NB4 (cell line): ENCODE measurements at regions not wholly inside any gene's neighbourhood (a gene's known extent, or its start where the extent isn't known, plus 50 kb on each side); places are given as distances from the start of the nearest gene placed in this dataset.

ENCODE experiments used
- DNase-seq: peaks from one replicate; pipeline ENCODE4 v3.0.0; 2010; ENCODE audit warnings: low read depth
- H3K4me3 ChIP-seq: one replicate; pipeline ENCODE4 v1.5.1; 2011; ENCODE audit warnings: mild to moderate bottlenecking, low read depth, low read length, moderate library complexity
- CTCF ChIP-seq: IDR thresholded peaks from one replicate; pipeline ENCODE4 v1.5.1; 2012; ENCODE audit warnings: low read depth, low read length
- MAX ChIP-seq: IDR thresholded peaks from 2 replicates; pipeline ENCODE4 v1.6.1; 2011; ENCODE audit warnings: low read depth, low read length
- MYC ChIP-seq: IDR thresholded peaks from 2 replicates; pipeline ENCODE4 v1.6.1; 2011; ENCODE audit warnings: low read depth, low read length
- POLR2A ChIP-seq: IDR thresholded peaks from 2 replicates; pipeline ENCODE4 v1.6.1; 2011; ENCODE audit warnings: mild to moderate bottlenecking; ENCODE audit not compliant: insufficient read length; ENCODE audit errors: extremely low read depth

- DNase-seq, result no peak
- no peak overlapping the region for H3K4me3 ChIP-seq
- TF ChIP-seq POLR2A (no peak), MAX (no peak), CTCF (no peak), MYC (no peak)
These were observed 434.0 kb downstream of the PLA2G4A start for GRCh38 chr1:187262731-187263130.

- peak; percentile 39 for DNase-seq
- no peak overlapping the region for H3K4me3 ChIP-seq
- TF ChIP-seq CTCF, result peak; percentile 27
- TF ChIP-seq MYC, result no peak
- no peak for TF ChIP-seq MAX
These were observed 436.4 kb downstream of the PLA2G4A start for GRCh38 chr1:187264995-187265602.

GRCh38 chr1:187266051-187266450, 437.3 kb downstream of the PLA2G4A start:
- no peak overlapping the region for H3K4me3 ChIP-seq
- no peak for TF ChIP-seq MAX
- no peak for TF ChIP-seq POLR2A
- TF ChIP-seq MYC, result no peak
- TF ChIP-seq CTCF, result no peak
- DNase-seq, result no peak

- no peak for DNase-seq
- H3K4me3 ChIP-seq, result no peak overlapping the region
- no peak for TF ChIP-seq MYC
- TF ChIP-seq MAX, result no peak
- no peak for TF ChIP-seq POLR2A
- TF ChIP-seq CTCF, result no peak
These were observed 439.1 kb downstream of the PLA2G4A start for GRCh38 chr1:187267827-187268226.

- TF ChIP-seq MAX, result no peak
- TF ChIP-seq CTCF, result no peak
- TF ChIP-seq MYC, result no peak
- TF ChIP-seq POLR2A, result no peak
- H3K4me3 ChIP-seq, result no peak overlapping the region
- no peak for DNase-seq
These were observed 441.5 kb downstream of the PLA2G4A start for GRCh38 chr1:187270256-187270655.
